Activated naive CD8-positive, alpha-beta T cell (primary cell): ENCODE measurements at regions not wholly inside any gene's neighbourhood (a gene's known extent, or its start where the extent isn't known, plus 50 kb on each side); places are given as distances from the start of the nearest gene placed in this dataset.
"Not testable (repeated sequence)": the region's sequence is repeated elsewhere in the genome, so short reads cannot be mapped to it uniquely, and the experiment has no call there.

Source experiments
- H3K27ac Mint-ChIP-seq: one replicate; pipeline ENCODE4 v1.8.0; 2021; ENCODE audit warnings: mixed read lengths
- H3K27me3 Mint-ChIP-seq: one replicate; pipeline ENCODE4 v1.8.0; 2021; ENCODE audit warnings: mixed read lengths
- H3K36me3 Mint-ChIP-seq: one replicate; pipeline ENCODE4 v1.8.0; 2021; ENCODE audit warnings: mixed read lengths
- H3K4me1 Mint-ChIP-seq: one replicate; pipeline ENCODE4 v1.8.0; 2021; ENCODE audit warnings: low read depth, mixed read lengths
- H3K4me3 Mint-ChIP-seq: one replicate; pipeline ENCODE4 v1.8.0; 2021; ENCODE audit warnings: mild to moderate bottlenecking, mixed read lengths
- H3K9me3 Mint-ChIP-seq: one replicate; pipeline ENCODE4 v1.8.0; 2021; ENCODE audit warnings: low read depth, mixed read lengths

DNA sequence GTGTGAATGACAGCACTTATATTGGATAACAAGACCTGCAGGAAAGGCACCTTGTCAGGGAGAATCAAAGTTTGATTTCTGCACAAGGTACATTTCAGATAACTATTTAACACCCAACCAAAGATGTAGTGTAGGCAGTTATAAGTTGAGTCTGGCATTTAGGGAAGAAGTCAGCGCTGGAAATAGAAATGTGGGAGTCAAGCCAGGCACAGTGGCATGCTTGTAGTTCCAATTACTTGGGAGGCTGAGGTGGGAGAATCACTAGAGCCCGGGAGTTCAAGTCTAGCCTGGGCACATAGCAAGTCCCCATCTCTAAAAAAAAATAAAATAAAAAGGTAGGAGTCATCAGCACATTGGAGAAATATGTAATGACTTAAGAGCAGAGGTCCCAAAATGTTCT is 295.1 kb downstream of the ZNF674 start:
- H3K4me1 Mint-ChIP-seq, result no peaks in the 10 kb centered on the region

DNA sequence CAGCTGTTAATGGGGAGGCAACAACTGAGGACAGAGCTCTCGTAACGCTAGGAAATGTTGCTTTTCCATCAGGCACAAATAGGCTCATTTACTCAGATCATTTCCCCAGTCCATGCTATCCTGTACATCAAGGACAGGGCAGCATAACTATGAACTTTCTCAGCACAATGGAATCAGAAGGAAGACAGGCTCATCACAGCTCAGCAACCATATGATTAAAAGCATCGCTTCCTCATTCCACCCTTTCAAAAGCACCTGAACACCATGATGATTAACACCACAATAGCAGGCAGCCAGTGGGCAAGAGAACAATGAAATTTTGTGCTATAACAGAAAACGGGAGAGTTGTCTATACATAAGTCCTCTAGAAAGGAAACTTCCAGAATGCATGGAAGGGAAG is 297.8 kb downstream of the ZNF674 start:
- no peaks in the 10 kb centered on the region for H3K9me3 Mint-ChIP-seq
- no peaks in the 10 kb centered on the region for H3K27me3 Mint-ChIP-seq
- no peaks in the 10 kb centered on the region for H3K36me3 Mint-ChIP-seq
- H3K4me1 Mint-ChIP-seq, result no peaks in the 10 kb centered on the region
- no peak overlapping the region for H3K4me3 Mint-ChIP-seq
- no peak overlapping the region for H3K27ac Mint-ChIP-seq

More for the DNA sequence above, 295.1 kb downstream of the ZNF674 start:
- Mint-ChIP-seq H3K4me3 (no peak overlapping the region), H3K9me3 (no peaks in the 10 kb centered on the region), H3K27me3 (no peaks in the 10 kb centered on the region), H3K27ac (no peak overlapping the region), H3K36me3 (no peaks in the 10 kb centered on the region)

DNA sequence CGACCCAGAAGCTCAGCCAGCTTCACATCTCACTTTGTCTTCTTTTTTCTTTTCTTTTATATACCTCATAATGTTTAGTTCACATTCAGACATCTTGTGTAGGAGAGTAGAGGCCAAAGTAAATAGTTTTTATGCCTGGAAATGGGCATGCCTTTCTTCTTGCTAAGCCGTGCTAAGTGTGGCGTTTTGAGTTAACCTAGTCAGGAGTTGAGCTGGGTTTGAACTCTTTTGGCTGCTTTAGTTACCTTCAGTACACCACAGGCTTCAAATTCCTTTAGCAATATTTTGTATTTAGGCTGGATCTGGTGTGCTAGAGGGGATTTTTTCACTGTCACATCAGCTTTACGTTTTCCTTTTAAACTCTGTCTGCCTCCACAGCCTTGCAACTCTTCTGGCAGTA is 300.8 kb downstream of the ZNF674 start:
- Mint-ChIP-seq H3K27ac (no peak overlapping the region), H3K9me3 (no peaks in the 10 kb centered on the region), H3K36me3 (no peaks in the 10 kb centered on the region), H3K27me3 (no peaks in the 10 kb centered on the region), H3K4me3 (no peak overlapping the region), H3K4me1 (no peaks in the 10 kb centered on the region)

DNA sequence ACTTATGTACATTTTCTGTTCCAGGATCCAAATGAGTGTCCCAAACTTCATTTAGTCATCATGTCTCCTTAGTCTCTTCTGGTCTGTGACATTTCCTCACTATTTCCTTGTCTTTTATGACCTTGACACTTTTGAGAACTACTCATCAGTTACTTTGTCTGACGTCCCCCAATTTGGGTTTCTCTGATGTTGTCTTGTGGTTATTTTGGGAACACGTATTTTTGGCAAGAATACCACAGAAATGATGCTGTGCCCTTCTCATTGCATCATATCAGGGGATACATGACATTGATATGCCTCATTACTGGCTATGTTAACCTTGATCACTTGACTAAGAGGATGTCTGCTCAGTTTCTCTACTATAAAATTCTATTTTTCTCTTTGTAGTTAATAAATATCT is 308.8 kb downstream of the ZNF674 start:
- Mint-ChIP-seq H3K27ac (peak overlapping the region; percentile 66), H3K4me3 (no peak overlapping the region), H3K9me3 (no peaks in the 10 kb centered on the region), H3K36me3 (no peaks in the 10 kb centered on the region), H3K27me3 (no peaks in the 10 kb centered on the region), H3K4me1 (peaks cover 7% of the 10 kb centered on the region)

DNA sequence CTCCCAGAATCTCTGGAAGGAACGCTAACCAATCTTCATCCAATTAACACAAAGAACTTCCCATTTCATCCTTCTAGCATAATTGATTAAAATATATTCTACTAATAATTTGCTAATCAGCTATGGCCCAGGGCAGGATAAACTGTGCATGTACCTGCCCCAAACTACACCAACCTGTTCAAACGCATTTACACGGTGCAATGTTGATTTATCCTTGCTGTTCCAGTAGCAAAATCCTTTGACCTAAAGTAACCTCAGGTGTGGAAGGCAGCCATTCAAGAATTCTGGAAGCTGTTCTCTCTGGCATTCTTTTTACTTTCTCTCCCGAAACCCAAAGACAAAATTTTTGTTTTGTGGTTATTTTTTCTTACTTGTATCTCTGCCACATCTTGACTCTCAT is 309.4 kb downstream of the ZNF674 start:
- no peak overlapping the region for H3K27ac Mint-ChIP-seq

DNA sequence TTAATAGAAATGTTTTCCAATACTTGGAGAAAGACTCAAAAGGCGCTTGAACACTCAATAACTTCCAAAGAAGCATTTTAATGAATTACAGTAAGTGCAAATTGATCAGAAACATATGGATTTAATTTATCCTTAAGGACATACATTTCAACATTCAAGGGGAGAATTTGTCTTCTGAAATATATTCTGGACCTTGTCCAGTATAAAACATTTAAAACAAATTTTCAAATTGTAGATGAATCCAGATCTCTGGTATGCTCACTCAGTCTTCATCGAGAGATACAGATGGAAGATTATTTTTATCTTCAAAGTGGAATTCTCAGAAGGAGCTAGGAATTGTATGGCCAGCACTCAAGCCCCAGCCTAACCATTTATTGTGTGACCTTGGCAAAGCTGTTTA is 310.4 kb downstream of the ZNF674 start:
- Mint-ChIP-seq H3K4me3 (no peak overlapping the region), H3K9me3 (no peaks in the 10 kb centered on the region), H3K27me3 (no peaks in the 10 kb centered on the region), H3K27ac (no peak overlapping the region), H3K36me3 (no peaks in the 10 kb centered on the region), H3K4me1 (peaks cover 7% of the 10 kb centered on the region)

More for the DNA sequence above, 309.4 kb downstream of the ZNF674 start:
- peaks cover 7% of the 10 kb centered on the region for H3K4me1 Mint-ChIP-seq
- H3K36me3 Mint-ChIP-seq, result no peaks in the 10 kb centered on the region
- H3K27me3 Mint-ChIP-seq, result no peaks in the 10 kb centered on the region
- H3K9me3 Mint-ChIP-seq, result no peaks in the 10 kb centered on the region
- H3K4me3 Mint-ChIP-seq, result no peak overlapping the region

DNA sequence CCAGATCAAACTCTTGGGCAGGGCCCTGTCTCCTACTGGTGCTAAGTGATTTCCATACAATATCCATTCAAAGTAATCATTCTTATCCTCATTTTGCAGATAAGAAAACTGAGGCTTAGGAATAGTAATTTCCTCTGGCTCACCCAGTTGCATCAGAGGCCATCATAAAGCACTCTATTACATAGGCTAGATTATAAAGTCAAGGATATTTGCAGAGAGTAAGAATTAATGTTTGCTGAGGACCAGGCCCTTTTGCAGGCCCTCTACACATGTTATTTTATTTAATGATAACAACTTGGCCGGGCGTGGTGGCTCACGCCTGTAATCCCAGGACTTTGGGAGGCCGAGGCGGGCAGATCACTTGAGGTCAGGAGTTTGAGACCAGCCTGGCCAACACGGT is 316.8 kb downstream of the ZNF674 start:
- no peaks in the 10 kb centered on the region for H3K36me3 Mint-ChIP-seq
- no peaks in the 10 kb centered on the region for H3K9me3 Mint-ChIP-seq
- no peaks in the 10 kb centered on the region for H3K27me3 Mint-ChIP-seq
- H3K4me1 Mint-ChIP-seq, result no peaks in the 10 kb centered on the region
- H3K4me3 Mint-ChIP-seq, result no peak overlapping the region
- H3K27ac Mint-ChIP-seq, result no peak overlapping the region

DNA sequence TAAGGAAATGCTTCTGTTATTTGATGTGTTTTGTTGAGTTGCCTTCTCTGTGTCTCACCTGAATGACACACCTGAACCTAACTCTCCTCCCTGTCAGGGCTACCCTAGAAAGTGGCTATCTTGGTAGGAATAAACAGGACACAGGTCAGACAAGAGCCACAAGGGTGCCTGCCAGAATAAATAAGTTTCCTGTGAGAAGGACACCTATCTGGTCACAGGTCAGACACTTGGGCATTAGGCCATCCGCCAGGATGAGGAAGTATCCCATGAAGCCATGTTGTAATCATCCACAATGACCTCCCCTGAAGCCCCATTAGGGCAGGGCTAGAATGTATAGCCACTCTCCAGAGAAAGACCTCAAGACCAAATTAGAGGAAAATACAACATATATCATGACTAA is 318.8 kb downstream of the ZNF674 start:
- Mint-ChIP-seq H3K27ac (no peak overlapping the region), H3K9me3 (no peaks in the 10 kb centered on the region), H3K36me3 (no peaks in the 10 kb centered on the region), H3K27me3 (no peaks in the 10 kb centered on the region), H3K4me3 (no peak overlapping the region), H3K4me1 (no peaks in the 10 kb centered on the region)

DNA sequence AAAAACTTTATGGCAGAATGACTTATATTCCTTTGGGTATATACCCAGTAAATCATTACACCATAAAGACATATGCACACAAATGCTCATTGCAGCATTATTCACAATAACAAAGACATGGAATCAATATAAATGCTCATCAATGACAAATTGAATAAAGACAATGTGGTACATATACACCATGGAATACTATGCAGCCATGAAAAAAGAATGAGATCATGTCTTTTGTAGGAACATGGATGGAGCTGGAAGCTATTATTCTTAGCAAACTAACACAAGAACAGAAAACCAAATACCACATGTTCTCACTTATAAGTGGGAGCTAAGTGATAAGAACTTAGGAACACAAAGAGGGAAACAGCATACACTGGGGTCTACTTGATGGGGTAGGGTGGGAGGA is 321.7 kb downstream of the ZNF674 start:
- not testable (repeated sequence) for H3K9me3 Mint-ChIP-seq, H3K4me3 Mint-ChIP-seq, H3K4me1 Mint-ChIP-seq, H3K36me3 Mint-ChIP-seq, H3K27me3 Mint-ChIP-seq, H3K27ac Mint-ChIP-seq

DNA sequence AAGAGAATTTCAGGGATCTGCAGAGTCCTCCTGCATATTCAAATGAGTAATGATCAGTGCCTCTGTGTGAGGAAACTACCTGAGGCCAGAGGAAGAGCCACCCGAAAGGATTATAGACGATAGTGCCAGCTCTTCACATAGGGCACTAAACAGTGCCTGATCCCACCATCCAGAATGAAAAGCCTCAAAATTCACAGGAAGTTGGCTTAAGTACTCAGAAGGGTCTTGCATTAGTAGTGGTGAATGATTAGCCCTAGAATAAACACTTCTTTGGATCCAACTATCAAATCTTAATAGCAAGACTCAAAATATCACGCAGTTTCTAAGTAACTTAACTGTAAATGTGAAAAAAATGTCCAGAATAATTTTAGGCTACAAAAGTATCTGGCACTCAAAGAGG is 324.4 kb downstream of the ZNF674 start:
- Mint-ChIP-seq H3K4me1 (no peaks in the 10 kb centered on the region), H3K9me3 (no peaks in the 10 kb centered on the region)

DNA sequence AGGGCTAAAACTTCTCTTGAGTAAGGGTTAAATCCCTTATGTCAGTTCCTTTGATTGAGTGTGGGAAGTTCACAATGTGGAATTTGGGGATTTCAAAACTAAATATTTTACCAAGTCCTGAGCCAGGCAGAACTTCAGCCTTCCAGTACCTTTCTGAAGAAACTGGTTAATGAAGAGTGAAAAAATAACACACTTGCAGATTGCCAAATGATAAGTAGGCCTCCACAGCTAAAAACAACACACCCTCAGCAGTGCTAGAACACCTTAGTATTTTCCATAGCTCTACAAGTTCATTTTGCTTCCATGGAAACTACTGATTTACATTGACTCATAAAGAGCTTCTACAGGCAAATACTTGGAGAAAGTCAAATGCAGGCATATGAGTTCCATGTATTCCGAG is 326.8 kb downstream of the ZNF674 start:
- Mint-ChIP-seq H3K27ac (no peak overlapping the region), H3K36me3 (no peaks in the 10 kb centered on the region), H3K9me3 (no peaks in the 10 kb centered on the region), H3K27me3 (no peaks in the 10 kb centered on the region), H3K4me1 (no peaks in the 10 kb centered on the region), H3K4me3 (no peak overlapping the region)

More for the DNA sequence above, 324.4 kb downstream of the ZNF674 start:
- H3K36me3 Mint-ChIP-seq, result no peaks in the 10 kb centered on the region
- H3K27ac Mint-ChIP-seq, result no peak overlapping the region
- no peaks in the 10 kb centered on the region for H3K27me3 Mint-ChIP-seq
- H3K4me3 Mint-ChIP-seq, result no peak overlapping the region

DNA sequence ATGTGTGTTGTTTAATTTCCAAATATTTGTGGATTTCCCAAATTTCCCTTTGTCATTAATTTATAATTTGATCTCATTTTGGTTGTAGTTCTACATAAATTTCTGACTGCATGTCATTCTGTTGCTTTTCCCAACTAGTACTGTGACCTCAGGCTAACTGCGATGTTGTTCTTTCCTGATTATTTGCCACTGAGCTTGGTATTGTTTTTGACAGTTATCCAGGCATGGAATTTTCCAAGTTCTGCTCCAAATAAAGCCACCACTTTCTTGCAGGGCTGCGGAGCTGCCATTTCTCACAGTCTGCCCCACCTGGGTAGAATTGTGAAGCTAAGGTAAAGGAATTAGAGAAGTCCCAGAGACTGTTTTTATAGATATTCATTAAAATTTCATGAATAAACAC is 328.8 kb downstream of the ZNF674 start:
- no peaks in the 10 kb centered on the region for H3K4me1 Mint-ChIP-seq
- no peak overlapping the region for H3K4me3 Mint-ChIP-seq
- H3K27ac Mint-ChIP-seq, result no peak overlapping the region
- no peaks in the 10 kb centered on the region for H3K27me3 Mint-ChIP-seq
- no peaks in the 10 kb centered on the region for H3K36me3 Mint-ChIP-seq
- no peaks in the 10 kb centered on the region for H3K9me3 Mint-ChIP-seq

DNA sequence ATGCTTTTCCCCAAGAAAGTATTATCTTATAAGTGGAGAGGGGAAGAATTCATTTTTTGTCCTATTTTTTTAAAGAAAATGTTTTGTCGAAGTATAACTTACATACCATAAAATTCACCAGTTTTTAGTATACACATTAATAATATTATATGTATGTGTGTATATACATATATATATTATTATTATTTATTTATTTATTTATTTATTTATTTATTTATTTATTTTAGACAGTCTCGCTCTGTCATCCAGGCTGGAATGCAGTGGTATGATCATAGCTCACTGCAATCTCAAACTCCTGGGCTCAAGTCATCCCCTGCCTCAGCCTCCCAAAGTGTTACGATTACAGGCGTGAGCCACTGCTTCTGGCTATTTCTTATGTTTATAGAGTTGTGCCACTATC is 334.1 kb downstream of the ZNF674 start:
- no peak overlapping the region for H3K4me3 Mint-ChIP-seq
- no peaks in the 10 kb centered on the region for H3K36me3 Mint-ChIP-seq

DNA sequence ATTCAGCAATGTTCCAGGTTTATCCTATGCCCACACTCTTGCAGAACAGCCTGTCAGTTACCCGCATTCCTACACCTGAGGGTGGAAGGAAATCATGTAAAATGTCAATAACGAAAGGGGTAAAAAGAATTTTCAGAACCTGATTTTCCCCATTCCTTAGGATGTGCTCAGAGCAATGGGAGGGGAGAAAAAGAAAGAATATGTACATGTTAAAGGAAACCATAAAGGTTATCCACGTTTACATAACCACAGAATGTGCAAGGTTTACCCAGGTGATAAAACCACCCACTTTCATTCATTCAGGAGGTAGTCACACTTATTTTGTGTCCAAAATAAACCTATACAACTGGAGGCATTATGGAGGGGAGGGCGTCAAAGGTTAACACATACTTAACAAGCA is 335.5 kb downstream of the ZNF674 start:
- no peak overlapping the region for H3K4me3 Mint-ChIP-seq
- H3K9me3 Mint-ChIP-seq, result no peaks in the 10 kb centered on the region
- H3K36me3 Mint-ChIP-seq, result no peaks in the 10 kb centered on the region
- H3K27ac Mint-ChIP-seq, result no peak overlapping the region
- H3K4me1 Mint-ChIP-seq, result peaks cover 31% of the 10 kb centered on the region
- H3K27me3 Mint-ChIP-seq, result no peaks in the 10 kb centered on the region

More for the DNA sequence above, 334.1 kb downstream of the ZNF674 start:
- H3K27me3 Mint-ChIP-seq, result no peaks in the 10 kb centered on the region
- no peak overlapping the region for H3K27ac Mint-ChIP-seq
- H3K4me1 Mint-ChIP-seq, result peaks cover 25% of the 10 kb centered on the region
- H3K9me3 Mint-ChIP-seq, result no peaks in the 10 kb centered on the region

DNA sequence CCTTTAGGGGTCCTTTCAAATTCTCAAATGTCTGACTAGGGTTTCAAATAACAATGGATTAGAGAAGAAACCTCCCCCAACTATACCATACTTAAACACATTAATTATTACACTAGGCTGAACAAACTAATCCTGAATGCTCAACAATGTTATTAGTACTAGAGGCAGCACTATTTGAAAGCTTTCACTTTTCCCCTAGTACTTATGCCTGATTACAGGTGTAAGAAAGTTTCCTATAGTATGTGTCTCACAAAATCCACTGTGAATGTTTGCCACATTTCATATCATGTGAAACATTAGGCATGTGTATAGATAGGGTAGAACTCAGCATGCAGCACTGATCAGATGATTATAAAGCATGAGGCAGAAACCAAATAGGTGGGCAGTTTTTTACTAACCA is 336.2 kb downstream of the ZNF674 start:
- H3K27me3 Mint-ChIP-seq, result no peaks in the 10 kb centered on the region
- H3K4me3 Mint-ChIP-seq, result peak overlapping the region; percentile 13
- no peaks in the 10 kb centered on the region for H3K9me3 Mint-ChIP-seq
- peaks cover 33% of the 10 kb centered on the region for H3K4me1 Mint-ChIP-seq
- no peak overlapping the region for H3K27ac Mint-ChIP-seq
- no peaks in the 10 kb centered on the region for H3K36me3 Mint-ChIP-seq

DNA sequence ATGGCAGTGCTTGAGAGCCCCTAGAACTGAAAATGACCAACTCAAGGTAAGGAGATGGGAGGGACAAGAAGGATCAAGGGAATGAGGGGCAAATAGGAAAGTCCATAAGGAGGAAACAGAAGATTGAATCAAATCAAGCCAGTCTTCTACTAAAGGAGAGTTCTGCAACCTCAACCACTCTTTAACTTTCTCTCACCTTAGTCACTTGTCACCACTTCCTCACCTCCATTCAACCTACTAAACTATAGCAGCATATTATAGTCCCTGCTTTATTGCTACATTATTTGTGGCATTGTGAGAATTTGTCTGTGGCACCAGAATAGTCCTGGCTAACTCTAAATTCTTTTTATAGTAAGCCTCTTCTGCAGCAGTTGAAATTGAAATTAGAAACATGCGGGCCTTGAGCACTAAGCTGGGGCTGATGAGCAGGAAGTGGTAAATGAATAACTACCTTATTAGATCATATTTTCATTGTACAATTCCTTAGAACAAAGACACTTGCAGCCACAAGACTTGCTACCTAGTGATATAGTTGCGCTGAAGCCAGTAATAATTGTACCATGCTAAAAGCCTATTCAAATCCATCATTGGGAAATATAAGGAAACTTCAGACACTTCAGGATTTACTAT is 336.9 kb downstream of the ZNF674 start:
- H3K27ac Mint-ChIP-seq, result no peak overlapping the region
- no peaks in the 10 kb centered on the region for H3K36me3 Mint-ChIP-seq
- peak overlapping the region; percentile 32 for H3K4me3 Mint-ChIP-seq
- peaks cover 34% of the 10 kb centered on the region for H3K4me1 Mint-ChIP-seq
- no peaks in the 10 kb centered on the region for H3K27me3 Mint-ChIP-seq
- H3K9me3 Mint-ChIP-seq, result no peaks in the 10 kb centered on the region
